Neural progenitor cell (in vitro differentiated cells): ENCODE measurements at regions not wholly inside any gene's neighbourhood (a gene's known extent, or its start where the extent isn't known, plus 50 kb on each side); places are given as distances from the start of the nearest gene placed in this dataset.

Experiments used
- EZH2 ChIP-seq: fragments of 200-600 bp; sonication (generic); IDR thresholded peaks from 2 replicates; pipeline ENCODE4 v1.6.1; 2017; ENCODE audit warnings: antibody characterized with exemption, mild to moderate bottlenecking, moderate library complexity
- EZH2phosphoT487 ChIP-seq: fragments of 200-600 bp; sonication (generic); IDR thresholded peaks from 2 replicates; pipeline ENCODE4 v1.6.1; 2017; ENCODE audit warnings: antibody characterized with exemption
- TF ChIP-seq, protein P1 (sequence below): fragments of 200-600 bp; sonication (generic); IDR thresholded peaks from 2 replicates; pipeline ENCODE4 v1.5.1; 2017; ENCODE audit warnings: antibody characterized with exemption, mild to moderate bottlenecking

DNA sequence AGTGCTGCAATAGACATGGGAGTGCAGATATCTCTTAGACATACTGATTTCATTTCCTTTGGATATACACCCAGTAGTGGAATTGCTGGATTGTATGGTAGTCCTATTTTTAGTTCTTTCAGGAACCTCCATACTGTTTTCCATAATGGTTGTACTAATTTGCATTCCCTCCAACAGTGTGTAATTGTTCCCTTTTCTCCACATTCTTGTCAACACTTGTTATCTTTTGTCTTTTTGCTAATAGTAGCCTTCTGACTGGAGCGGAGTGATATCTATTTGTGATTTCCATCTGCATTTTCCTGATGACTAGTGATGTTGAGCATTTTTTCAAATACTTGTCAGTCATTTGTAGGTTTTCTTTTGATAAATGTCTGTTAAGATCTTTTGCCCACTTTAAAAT is 128.9 kb downstream of the CTNND1 start:
- TF ChIP-seq, protein P1, sequence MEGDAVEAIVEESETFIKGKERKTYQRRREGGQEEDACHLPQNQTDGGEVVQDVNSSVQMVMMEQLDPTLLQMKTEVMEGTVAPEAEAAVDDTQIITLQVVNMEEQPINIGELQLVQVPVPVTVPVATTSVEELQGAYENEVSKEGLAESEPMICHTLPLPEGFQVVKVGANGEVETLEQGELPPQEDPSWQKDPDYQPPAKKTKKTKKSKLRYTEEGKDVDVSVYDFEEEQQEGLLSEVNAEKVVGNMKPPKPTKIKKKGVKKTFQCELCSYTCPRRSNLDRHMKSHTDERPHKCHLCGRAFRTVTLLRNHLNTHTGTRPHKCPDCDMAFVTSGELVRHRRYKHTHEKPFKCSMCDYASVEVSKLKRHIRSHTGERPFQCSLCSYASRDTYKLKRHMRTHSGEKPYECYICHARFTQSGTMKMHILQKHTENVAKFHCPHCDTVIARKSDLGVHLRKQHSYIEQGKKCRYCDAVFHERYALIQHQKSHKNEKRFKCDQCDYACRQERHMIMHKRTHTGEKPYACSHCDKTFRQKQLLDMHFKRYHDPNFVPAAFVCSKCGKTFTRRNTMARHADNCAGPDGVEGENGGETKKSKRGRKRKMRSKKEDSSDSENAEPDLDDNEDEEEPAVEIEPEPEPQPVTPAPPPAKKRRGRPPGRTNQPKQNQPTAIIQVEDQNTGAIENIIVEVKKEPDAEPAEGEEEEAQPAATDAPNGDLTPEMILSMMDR = no peak
- TF ChIP-seq EZH2 (no peak), EZH2phosphoT487 (no peak)
